ENCODE measurements at regions not wholly inside any gene's neighbourhood (a gene's known extent, or its start where the extent isn't known, plus 50 kb on each side); places are given as distances from the start of the nearest gene placed in this dataset.

DNA sequence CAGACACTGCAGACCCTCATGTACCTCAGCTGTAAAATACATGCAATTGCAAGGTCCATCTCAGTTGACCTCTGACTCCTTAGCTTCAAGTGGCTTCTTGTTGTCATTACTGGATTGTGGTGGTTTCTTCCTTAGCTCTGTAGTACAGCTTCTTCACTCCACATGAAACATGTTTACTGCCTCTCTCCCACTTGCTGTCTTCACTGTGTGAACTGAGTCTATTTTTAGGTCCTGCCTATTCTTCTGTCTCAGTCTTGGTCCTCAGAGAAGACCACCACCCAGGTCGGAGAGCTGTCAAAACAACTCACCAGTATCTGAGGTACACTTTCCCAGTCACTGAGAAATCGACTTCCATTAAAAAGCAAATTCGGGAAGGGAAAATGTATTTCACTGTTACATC is 50.2 kb upstream of the EYA4 start:
- H3K36me3 Mint-ChIP-seq (ENCODE audit: insufficient read depth, unreplicated experiment): no peaks in the 10 kb centered on the region
- H3K27ac Mint-ChIP-seq (ENCODE audit: low read depth, unreplicated experiment): no peak overlapping the region
- H3K4me1 Mint-ChIP-seq (ENCODE audit: insufficient read depth, unreplicated experiment): no peaks in the 10 kb centered on the region
- H3K27me3 Mint-ChIP-seq (ENCODE audit: insufficient read depth, unreplicated experiment): peaks cover 98% of the 10 kb centered on the region
- H3K4me3 Mint-ChIP-seq (ENCODE audit: unreplicated experiment): no peak overlapping the region
- DNase-seq (ENCODE audit: unreplicated experiment): no peak
- TF ChIP-seq, protein P1, sequence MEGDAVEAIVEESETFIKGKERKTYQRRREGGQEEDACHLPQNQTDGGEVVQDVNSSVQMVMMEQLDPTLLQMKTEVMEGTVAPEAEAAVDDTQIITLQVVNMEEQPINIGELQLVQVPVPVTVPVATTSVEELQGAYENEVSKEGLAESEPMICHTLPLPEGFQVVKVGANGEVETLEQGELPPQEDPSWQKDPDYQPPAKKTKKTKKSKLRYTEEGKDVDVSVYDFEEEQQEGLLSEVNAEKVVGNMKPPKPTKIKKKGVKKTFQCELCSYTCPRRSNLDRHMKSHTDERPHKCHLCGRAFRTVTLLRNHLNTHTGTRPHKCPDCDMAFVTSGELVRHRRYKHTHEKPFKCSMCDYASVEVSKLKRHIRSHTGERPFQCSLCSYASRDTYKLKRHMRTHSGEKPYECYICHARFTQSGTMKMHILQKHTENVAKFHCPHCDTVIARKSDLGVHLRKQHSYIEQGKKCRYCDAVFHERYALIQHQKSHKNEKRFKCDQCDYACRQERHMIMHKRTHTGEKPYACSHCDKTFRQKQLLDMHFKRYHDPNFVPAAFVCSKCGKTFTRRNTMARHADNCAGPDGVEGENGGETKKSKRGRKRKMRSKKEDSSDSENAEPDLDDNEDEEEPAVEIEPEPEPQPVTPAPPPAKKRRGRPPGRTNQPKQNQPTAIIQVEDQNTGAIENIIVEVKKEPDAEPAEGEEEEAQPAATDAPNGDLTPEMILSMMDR (IDR thresholded peaks at IDR 0.05; ENCODE audit: unreplicated experiment): no peak
- H3K9me3 Mint-ChIP-seq (ENCODE audit: unreplicated experiment): no peaks in the 10 kb centered on the region
- ChIA-PET CTCF (interaction anchor here (0.6 to 1.9 kb wide), 4 partner anchors 8 to 378 kb away, joined by 3 to 9 read pairs (median 4); no protein-coding TSS in a partner anchor), POLR2A (no interaction called here)
- intact Hi-C loops (cut with micrococcal nuclease): loop anchor here (10.0 kb wide), 1 partner anchor 904 kb away; no protein-coding TSS in a partner anchor
- BruUV-seq (replicated peaks): no TSS peak

DNA sequence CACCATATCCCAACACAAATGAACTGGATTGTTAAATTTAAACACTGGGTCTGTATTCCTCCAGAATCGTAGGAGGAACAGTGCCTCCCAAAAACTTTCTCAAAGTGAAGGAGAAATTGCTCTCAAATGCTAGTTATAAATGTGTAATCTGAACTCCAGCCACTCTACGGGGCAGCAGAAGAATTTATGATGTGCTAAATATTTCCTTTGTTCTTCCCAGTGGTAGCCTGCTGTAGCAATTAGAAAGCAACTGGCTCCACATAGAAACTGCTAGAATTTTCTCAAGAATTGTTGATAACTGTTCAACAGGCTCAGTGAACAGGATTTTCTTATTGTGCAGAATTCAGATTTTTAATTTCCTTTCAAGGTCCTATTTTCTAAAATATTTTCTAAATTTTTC is 49.8 kb upstream of the EYA4 start:
- no TSS peak for BruUV-seq (replicated peaks)
- H3K4me1 Mint-ChIP-seq (ENCODE audit: insufficient read depth, unreplicated experiment): no peaks in the 10 kb centered on the region

More for the DNA sequence above, 49.8 kb upstream of the EYA4 start:
- Mint-ChIP-seq H3K27ac (ENCODE audit: low read depth, unreplicated experiment) (no peak overlapping the region), H3K27me3 (ENCODE audit: insufficient read depth, unreplicated experiment) (peaks cover 99% of the 10 kb centered on the region), H3K9me3 (ENCODE audit: unreplicated experiment) (no peaks in the 10 kb centered on the region), H3K36me3 (ENCODE audit: insufficient read depth, unreplicated experiment) (no peaks in the 10 kb centered on the region), H3K4me3 (ENCODE audit: unreplicated experiment) (no peak overlapping the region)
- ChIA-PET POLR2A (no interaction called here), CTCF (interaction anchor here (0.6 to 1.9 kb wide), 6 partner anchors 8 to 659 kb away, joined by 3 to 9 read pairs (median 4); no protein-coding TSS in a partner anchor)
- DNase-seq (ENCODE audit: unreplicated experiment): no peak
- TF ChIP-seq, protein P1 (IDR thresholded peaks at IDR 0.05; ENCODE audit: unreplicated experiment): no peak
- intact Hi-C loops (cut with micrococcal nuclease): loop anchor here (10.0 kb wide), 1 partner anchor 903 kb away; no protein-coding TSS in a partner anchor

All from MCF 10A (cell line).